ENCODE measurements at regions not wholly inside any gene's neighbourhood (a gene's known extent, or its start where the extent isn't known, plus 50 kb on each side); places are given as distances from the start of the nearest gene placed in this dataset.

GRCh38 chr6:142697001-142697335 lies 248.0 kb downstream of the HIVEP2 start:
- DNase-seq (no peak), FAIRE-seq (no peak)
- H3K36me3 ChIP-seq (ENCODE audit: control insufficient read depth in 3 of 3, insufficient read depth in 2 of 3, low read depth in 1 of 3, low read length in 3 of 3): no peaks in the 10 kb centered on the region
- 75 to 86% (median 79%) methylated on average over 3 of the region's 3 CpGs for WGBS, 3 donors
- no peak overlapping the region for H3K4me3 ChIP-seq (ENCODE audit: low read depth in 1 of 3, low read length in 3 of 3)
- no peaks in the 10 kb centered on the region for H3K9me3 ChIP-seq (ENCODE audit: control insufficient read depth in 2 of 2, insufficient read depth in 1 of 2, low read depth in 1 of 2, low read length in 1 of 2)
- H3K4me1 ChIP-seq (ENCODE audit: control insufficient read depth in 3 of 3, insufficient read depth in 2 of 3, low read depth in 1 of 3, low read length in 2 of 3): peaks cover 0 to 4% (median 0%) of the 10 kb centered on the region in 3 donors
- no peak overlapping the region for H3K27ac ChIP-seq (ENCODE audit: low read depth in 1 of 3, low read length in 2 of 3)
- H3K27me3 ChIP-seq (ENCODE audit: control insufficient read depth in 3 of 3, insufficient read depth in 3 of 3, low read length in 3 of 3): no peaks in the 10 kb centered on the region

- Histone ChIP-seq H3K4me1 (ENCODE audit: control insufficient read depth in 3 of 3, insufficient read depth in 2 of 3, low read depth in 1 of 3, low read length in 2 of 3) (peaks cover 0 to 4% (median 0%) of the 10 kb centered on the region in 3 donors), H3K27ac (ENCODE audit: low read depth in 1 of 3, low read length in 2 of 3) (no peak overlapping the region), H3K4me3 (ENCODE audit: low read depth in 1 of 3, low read length in 3 of 3) (no peak overlapping the region), H3K9me3 (ENCODE audit: control insufficient read depth in 2 of 2, insufficient read depth in 1 of 2, low read depth in 1 of 2, low read length in 1 of 2) (no peaks in the 10 kb centered on the region), H3K36me3 (ENCODE audit: control insufficient read depth in 3 of 3, insufficient read depth in 2 of 3, low read depth in 1 of 3, low read length in 3 of 3) (no peaks in the 10 kb centered on the region), H3K27me3 (ENCODE audit: control insufficient read depth in 3 of 3, insufficient read depth in 3 of 3, low read length in 3 of 3) (no peaks in the 10 kb centered on the region)
- 86 to 92% (median 87%) methylated on average over 4 of the region's 4 CpGs for WGBS, 3 donors
- FAIRE-seq: no peak
- DNase-seq: no peak
These were observed 247.1 kb downstream of the HIVEP2 start for GRCh38 chr6:142697922-142698321.

- Histone ChIP-seq H3K9me3 (ENCODE audit: control insufficient read depth in 2 of 2, insufficient read depth in 1 of 2, low read depth in 1 of 2, low read length in 1 of 2) (no peaks in the 10 kb centered on the region), H3K27me3 (ENCODE audit: control insufficient read depth in 3 of 3, insufficient read depth in 3 of 3, low read length in 3 of 3) (no peaks in the 10 kb centered on the region), H3K4me3 (ENCODE audit: low read depth in 1 of 3, low read length in 3 of 3) (no peak overlapping the region), H3K36me3 (ENCODE audit: control insufficient read depth in 3 of 3, insufficient read depth in 2 of 3, low read depth in 1 of 3, low read length in 3 of 3) (no peaks in the 10 kb centered on the region), H3K27ac (ENCODE audit: low read depth in 1 of 3, low read length in 2 of 3) (no peak overlapping the region), H3K4me1 (ENCODE audit: control insufficient read depth in 3 of 3, insufficient read depth in 2 of 3, low read depth in 1 of 3, low read length in 2 of 3) (no peaks in the 10 kb centered on the region)
- FAIRE-seq (no peak), DNase-seq (no peak)
- WGBS, 3 donors: 83 to 92% (median 90%) methylated on average over 2 of the region's 2 CpGs
These were observed 246.2 kb downstream of the HIVEP2 start for GRCh38 chr6:142698751-142699150.

- H3K36me3 ChIP-seq (ENCODE audit: control insufficient read depth in 3 of 3, insufficient read depth in 2 of 3, low read depth in 1 of 3, low read length in 3 of 3): no peaks in the 10 kb centered on the region
- H3K4me3 ChIP-seq (ENCODE audit: low read depth in 1 of 3, low read length in 3 of 3): no peak overlapping the region
- FAIRE-seq: no peak
- no peak overlapping the region for H3K27ac ChIP-seq (ENCODE audit: low read depth in 1 of 3, low read length in 2 of 3)
- no peaks in the 10 kb centered on the region for H3K9me3 ChIP-seq (ENCODE audit: control insufficient read depth in 2 of 2, insufficient read depth in 1 of 2, low read depth in 1 of 2, low read length in 1 of 2)
- WGBS, 3 donors: 82 to 88% (median 84%) methylated on average over 2 of the region's 2 CpGs
- DNase-seq: no peak
- H3K27me3 ChIP-seq (ENCODE audit: control insufficient read depth in 3 of 3, insufficient read depth in 3 of 3, low read length in 3 of 3): no peaks in the 10 kb centered on the region
- no peaks in the 10 kb centered on the region for H3K4me1 ChIP-seq (ENCODE audit: control insufficient read depth in 3 of 3, insufficient read depth in 2 of 3, low read depth in 1 of 3, low read length in 2 of 3)
These were observed 245.6 kb downstream of the HIVEP2 start for GRCh38 chr6:142699391-142699790.

GRCh38 chr6:142700032-142700431 lies 244.9 kb downstream of the HIVEP2 start:
- no peaks in the 10 kb centered on the region for H3K9me3 ChIP-seq (ENCODE audit: control insufficient read depth in 2 of 2, insufficient read depth in 1 of 2, low read depth in 1 of 2, low read length in 1 of 2)
- no peak for DNase-seq
- no peaks in the 10 kb centered on the region for H3K36me3 ChIP-seq (ENCODE audit: control insufficient read depth in 3 of 3, insufficient read depth in 2 of 3, low read depth in 1 of 3, low read length in 3 of 3)
- FAIRE-seq: no peak
- no peaks in the 10 kb centered on the region for H3K27me3 ChIP-seq (ENCODE audit: control insufficient read depth in 3 of 3, insufficient read depth in 3 of 3, low read length in 3 of 3)
- no peak overlapping the region for H3K4me3 ChIP-seq (ENCODE audit: low read depth in 1 of 3, low read length in 3 of 3)
- H3K27ac ChIP-seq (ENCODE audit: low read depth in 1 of 3, low read length in 2 of 3): no peak overlapping the region
- no peaks in the 10 kb centered on the region for H3K4me1 ChIP-seq (ENCODE audit: control insufficient read depth in 3 of 3, insufficient read depth in 2 of 3, low read depth in 1 of 3, low read length in 2 of 3)
- WGBS, 3 donors: 85 to 95% (median 87%) methylated on average over 4 of the region's 4 CpGs

GRCh38 chr6:142700671-142701312 lies 244.2 kb downstream of the HIVEP2 start:
- H3K4me3 ChIP-seq (ENCODE audit: low read depth in 1 of 3, low read length in 3 of 3): no peak overlapping the region
- H3K9me3 ChIP-seq (ENCODE audit: control insufficient read depth in 2 of 2, insufficient read depth in 1 of 2, low read depth in 1 of 2, low read length in 1 of 2): no peaks in the 10 kb centered on the region
- WGBS, 3 donors: 77 to 79% (median 78%) methylated on average over 7 of the region's 7 CpGs
- DNase-seq: no peak
- no peak overlapping the region for H3K27ac ChIP-seq (ENCODE audit: low read depth in 1 of 3, low read length in 2 of 3)
- H3K27me3 ChIP-seq (ENCODE audit: control insufficient read depth in 3 of 3, insufficient read depth in 3 of 3, low read length in 3 of 3): no peaks in the 10 kb centered on the region
- no peak for FAIRE-seq
- H3K4me1 ChIP-seq (ENCODE audit: control insufficient read depth in 3 of 3, insufficient read depth in 2 of 3, low read depth in 1 of 3, low read length in 2 of 3): no peaks in the 10 kb centered on the region
- no peaks in the 10 kb centered on the region for H3K36me3 ChIP-seq (ENCODE audit: control insufficient read depth in 3 of 3, insufficient read depth in 2 of 3, low read depth in 1 of 3, low read length in 3 of 3)
